Activated CD4-positive, alpha-beta memory T cell treated with anti-CD3 and anti-CD28 coated beads for 36 hours (primary cell): ENCODE measurements at regions not wholly inside any gene's neighbourhood (a gene's known extent, or its start where the extent isn't known, plus 50 kb on each side); places are given as distances from the start of the nearest gene placed in this dataset.

Experiments
- CTCF ChIA-PET: fragments of 350-600 bp; sonication (Branson Sonifier 250); formaldehyde crosslinking; loops from one replicate; lab custom pipeline; 2021; ENCODE audit warnings: antibody characterized with exemption, inconsistent platforms; lab: Charles Lee
- POLR2A ChIA-PET: fragments of 350-600 bp; sonication (Branson Sonifier 250); formaldehyde crosslinking; loops from one replicate; lab custom pipeline; 2021; ENCODE audit warnings: antibody characterized with exemption; lab: Charles Lee
- DNase-seq: peaks from one replicate; pipeline ENCODE4 v3.0.0-alpha.2; 2020
- H3K27ac Mint-ChIP-seq: one replicate; pipeline ENCODE4 v1.8.0; 2021; ENCODE audit warnings: mixed read lengths
- H3K27me3 Mint-ChIP-seq: one replicate; pipeline ENCODE4 v1.8.0; 2021; ENCODE audit warnings: mixed read lengths
- H3K36me3 Mint-ChIP-seq: one replicate; pipeline ENCODE4 v1.8.0; 2021; ENCODE audit warnings: mixed read lengths
- H3K4me1 Mint-ChIP-seq: one replicate; pipeline ENCODE4 v1.8.0; 2021; ENCODE audit warnings: low read depth, mixed read lengths
- H3K4me3 Mint-ChIP-seq: one replicate; pipeline ENCODE4 v1.8.0; 2021; ENCODE audit warnings: mild to moderate bottlenecking, mixed read lengths
- H3K9me3 Mint-ChIP-seq: one replicate; pipeline ENCODE4 v1.8.0; 2021; ENCODE audit warnings: mixed read lengths
- intact Hi-C: fragments of 100-400 bp; cut with micrococcal nuclease; formaldehyde crosslinking; loops from one replicate; pipeline ENCODE4 v1.15.1; 2023

GRCh38 chr18:55139307-55139706 is 180.0 kb upstream of the CCDC68 start:
- intact Hi-C loops, result no loop called here
- Mint-ChIP-seq H3K27me3 (peaks cover 2% of the 10 kb centered on the region), H3K4me3 (no peak overlapping the region), H3K27ac (no peak overlapping the region), H3K36me3 (no peaks in the 10 kb centered on the region), H3K4me1 (no peaks in the 10 kb centered on the region), H3K9me3 (peaks cover 3% of the 10 kb centered on the region)
- ChIA-PET CTCF (no interaction called here), POLR2A (no interaction called here)
- DNase-seq, result no peak

GRCh38 chr18:55138401-55138800 is 179.1 kb upstream of the CCDC68 start:
- no peaks in the 10 kb centered on the region for H3K4me1 Mint-ChIP-seq

GRCh38 chr18:55137602-55138001 is 178.3 kb upstream of the CCDC68 start:
- intact Hi-C loops, result no loop called here
- H3K27ac Mint-ChIP-seq, result no peak overlapping the region
- H3K4me3 Mint-ChIP-seq, result no peak overlapping the region
- CTCF ChIA-PET, result no interaction called here
- no peaks in the 10 kb centered on the region for H3K9me3 Mint-ChIP-seq
- POLR2A ChIA-PET, result no interaction called here
- H3K4me1 Mint-ChIP-seq, result no peaks in the 10 kb centered on the region
- no peak for DNase-seq
- H3K36me3 Mint-ChIP-seq, result no peaks in the 10 kb centered on the region
- peaks cover 2% of the 10 kb centered on the region for H3K27me3 Mint-ChIP-seq

More at GRCh38 chr18:55138401-55138800, 179.1 kb upstream of the CCDC68 start:
- ChIA-PET POLR2A (no interaction called here), CTCF (no interaction called here)
- intact Hi-C loops, result no loop called here
- H3K27ac Mint-ChIP-seq, result no peak overlapping the region
- no peak overlapping the region for H3K4me3 Mint-ChIP-seq
- H3K36me3 Mint-ChIP-seq, result no peaks in the 10 kb centered on the region
- H3K9me3 Mint-ChIP-seq, result no peaks in the 10 kb centered on the region
- peaks cover 2% of the 10 kb centered on the region for H3K27me3 Mint-ChIP-seq
- DNase-seq, result no peak

GRCh38 chr18:55136864-55137263 is 177.6 kb upstream of the CCDC68 start:
- intact Hi-C loops, result no loop called here
- DNase-seq, result no peak
- H3K36me3 Mint-ChIP-seq, result no peaks in the 10 kb centered on the region
- no peak overlapping the region for H3K27ac Mint-ChIP-seq
- ChIA-PET POLR2A (no interaction called here), CTCF (no interaction called here)
- no peaks in the 10 kb centered on the region for H3K9me3 Mint-ChIP-seq
- no peaks in the 10 kb centered on the region for H3K4me1 Mint-ChIP-seq
- no peak overlapping the region for H3K4me3 Mint-ChIP-seq
- H3K27me3 Mint-ChIP-seq, result peaks cover 2% of the 10 kb centered on the region

- no peak overlapping the region for H3K4me3 Mint-ChIP-seq
- no peaks in the 10 kb centered on the region for H3K36me3 Mint-ChIP-seq
- peaks cover 2% of the 10 kb centered on the region for H3K27me3 Mint-ChIP-seq
- H3K9me3 Mint-ChIP-seq, result no peaks in the 10 kb centered on the region
- no peaks in the 10 kb centered on the region for H3K4me1 Mint-ChIP-seq
- CTCF ChIA-PET, result no interaction called here
- no peak for DNase-seq
- H3K27ac Mint-ChIP-seq, result no peak overlapping the region
- intact Hi-C loops, result no loop called here
- POLR2A ChIA-PET, result no interaction called here
These were observed 177.0 kb upstream of the CCDC68 start for GRCh38 chr18:55136258-55136657.

- H3K36me3 Mint-ChIP-seq, result no peaks in the 10 kb centered on the region
These were observed 174.1 kb upstream of the CCDC68 start for GRCh38 chr18:55133378-55133777.

GRCh38 chr18:55128437-55128836 is 169.2 kb upstream of the CCDC68 start:
- intact Hi-C loops, result no loop called here
- H3K36me3 Mint-ChIP-seq, result no peaks in the 10 kb centered on the region
- POLR2A ChIA-PET, result no interaction called here
- no peak for DNase-seq
- H3K27ac Mint-ChIP-seq, result no peak overlapping the region
- no peaks in the 10 kb centered on the region for H3K27me3 Mint-ChIP-seq
- H3K4me1 Mint-ChIP-seq, result no peaks in the 10 kb centered on the region
- no peaks in the 10 kb centered on the region for H3K9me3 Mint-ChIP-seq
- CTCF ChIA-PET, result no interaction called here
- no peak overlapping the region for H3K4me3 Mint-ChIP-seq

More at GRCh38 chr18:55133378-55133777, 174.1 kb upstream of the CCDC68 start:
- Mint-ChIP-seq H3K27me3 (no peaks in the 10 kb centered on the region), H3K27ac (no peak overlapping the region), H3K4me3 (no peak overlapping the region), H3K4me1 (no peaks in the 10 kb centered on the region), H3K9me3 (no peaks in the 10 kb centered on the region)
- DNase-seq, result no peak
- intact Hi-C loops, result no loop called here
- ChIA-PET CTCF (no interaction called here), POLR2A (no interaction called here)

GRCh38 chr18:55124078-55124763 is 165.0 kb upstream of the CCDC68 start:
- Mint-ChIP-seq H3K27ac (no peak overlapping the region), H3K27me3 (no peaks in the 10 kb centered on the region)

GRCh38 chr18:55123361-55123760 is 164.1 kb upstream of the CCDC68 start:
- no peak overlapping the region for H3K4me3 Mint-ChIP-seq
- no peaks in the 10 kb centered on the region for H3K4me1 Mint-ChIP-seq
- intact Hi-C loops, result no loop called here
- H3K27me3 Mint-ChIP-seq, result no peaks in the 10 kb centered on the region
- H3K36me3 Mint-ChIP-seq, result no peaks in the 10 kb centered on the region
- ChIA-PET CTCF (no interaction called here), POLR2A (no interaction called here)
- H3K9me3 Mint-ChIP-seq, result no peaks in the 10 kb centered on the region
- DNase-seq, result no peak
- H3K27ac Mint-ChIP-seq, result no peak overlapping the region

More at GRCh38 chr18:55124078-55124763, 165.0 kb upstream of the CCDC68 start:
- H3K36me3 Mint-ChIP-seq, result no peaks in the 10 kb centered on the region
- H3K4me1 Mint-ChIP-seq, result no peaks in the 10 kb centered on the region
- H3K9me3 Mint-ChIP-seq, result no peaks in the 10 kb centered on the region
- CTCF ChIA-PET, result no interaction called here
- no peak for DNase-seq
- intact Hi-C loops, result no loop called here
- POLR2A ChIA-PET, result no interaction called here
- no peak overlapping the region for H3K4me3 Mint-ChIP-seq

- ChIA-PET POLR2A (no interaction called here), CTCF (no interaction called here)
- H3K27me3 Mint-ChIP-seq, result no peaks in the 10 kb centered on the region
- no peaks in the 10 kb centered on the region for H3K9me3 Mint-ChIP-seq
- intact Hi-C loops, result no loop called here
- H3K4me3 Mint-ChIP-seq, result no peak overlapping the region
- no peak overlapping the region for H3K27ac Mint-ChIP-seq
- H3K36me3 Mint-ChIP-seq, result no peaks in the 10 kb centered on the region
- DNase-seq, result no peak
- no peaks in the 10 kb centered on the region for H3K4me1 Mint-ChIP-seq
These were observed 162.3 kb upstream of the CCDC68 start for GRCh38 chr18:55121397-55122170.

- ChIA-PET CTCF (no interaction called here), POLR2A (no interaction called here)
- DNase-seq, result no peak
- Mint-ChIP-seq H3K27ac (no peak overlapping the region), H3K4me1 (no peaks in the 10 kb centered on the region), H3K4me3 (no peak overlapping the region), H3K27me3 (no peaks in the 10 kb centered on the region), H3K36me3 (no peaks in the 10 kb centered on the region), H3K9me3 (no peaks in the 10 kb centered on the region)
- intact Hi-C loops, result no loop called here
These were observed 161.6 kb upstream of the CCDC68 start for GRCh38 chr18:55120896-55121295.

GRCh38 chr18:55119434-55119833 is 160.2 kb upstream of the CCDC68 start:
- no peaks in the 10 kb centered on the region for H3K27me3 Mint-ChIP-seq
- H3K36me3 Mint-ChIP-seq, result no peaks in the 10 kb centered on the region
- no peaks in the 10 kb centered on the region for H3K4me1 Mint-ChIP-seq
- intact Hi-C loops, result no loop called here
- DNase-seq, result no peak
- H3K4me3 Mint-ChIP-seq, result no peak overlapping the region
- no peak overlapping the region for H3K27ac Mint-ChIP-seq
- CTCF ChIA-PET, result no interaction called here
- H3K9me3 Mint-ChIP-seq, result no peaks in the 10 kb centered on the region
- POLR2A ChIA-PET, result no interaction called here

GRCh38 chr18:55119016-55119415 is 159.8 kb upstream of the CCDC68 start:
- ChIA-PET CTCF (no interaction called here), POLR2A (no interaction called here)
- no peaks in the 10 kb centered on the region for H3K36me3 Mint-ChIP-seq
- no peak overlapping the region for H3K27ac Mint-ChIP-seq
- no peaks in the 10 kb centered on the region for H3K27me3 Mint-ChIP-seq
- H3K9me3 Mint-ChIP-seq, result no peaks in the 10 kb centered on the region
- no peak for DNase-seq
- intact Hi-C loops, result no loop called here
- H3K4me3 Mint-ChIP-seq, result no peak overlapping the region
- H3K4me1 Mint-ChIP-seq, result no peaks in the 10 kb centered on the region
